GM21786 (cell line): ENCODE measurements at regions not wholly inside any gene's neighbourhood (a gene's known extent, or its start where the extent isn't known, plus 50 kb on each side); places are given as distances from the start of the nearest gene placed in this dataset.
"Not testable (repeated sequence)": the region's sequence is repeated elsewhere in the genome, so short reads cannot be mapped to it uniquely, and the experiment has no call there.

ENCODE experiments used
- ATAC-seq: cut with Tn5 transposase; IDR thresholded peaks from one replicate; pipeline ENCODE4 v1.9.1; 2021; ENCODE audit not compliant: unreplicated experiment

DNA sequence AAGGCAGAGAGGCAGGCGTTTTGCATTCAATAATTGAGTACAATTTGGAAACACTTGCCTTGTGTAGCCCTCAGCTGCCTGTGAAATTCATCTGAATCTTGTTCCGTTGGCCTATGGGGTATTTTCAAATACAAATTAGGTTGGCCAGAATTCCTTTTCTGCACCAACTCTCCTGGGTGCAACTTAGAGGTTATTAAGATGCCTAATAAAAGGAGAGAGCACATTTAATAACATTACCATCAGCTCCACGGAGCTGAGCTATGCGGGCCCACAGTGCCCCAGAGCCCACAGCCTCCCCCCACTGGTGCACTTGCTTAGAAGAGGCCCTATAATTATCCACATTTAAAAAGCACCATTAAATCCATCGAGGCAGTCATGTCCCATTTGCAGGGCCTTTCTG lies 367.6 kb upstream of the CLINT1 start:
- ATAC-seq: no peak

DNA sequence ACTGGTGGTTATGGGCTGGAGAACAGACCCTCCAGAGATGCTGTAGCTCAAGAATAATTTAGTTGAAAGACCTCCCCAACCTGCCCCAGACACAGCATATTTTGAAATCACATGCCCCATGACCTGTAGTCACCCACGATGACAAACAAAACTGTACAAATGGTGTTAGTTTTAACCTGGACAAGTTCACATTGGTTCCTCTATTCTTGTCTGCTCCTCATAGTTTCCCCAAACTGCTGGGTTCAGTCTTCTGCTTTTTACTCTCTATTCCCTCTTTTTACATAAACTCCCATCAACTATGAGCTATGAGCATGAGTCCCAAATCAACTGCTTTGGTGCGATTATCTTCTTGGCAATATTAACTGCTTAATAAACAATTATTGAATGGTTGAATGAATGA lies 365.3 kb upstream of the CLINT1 start:
- no peak for ATAC-seq

DNA sequence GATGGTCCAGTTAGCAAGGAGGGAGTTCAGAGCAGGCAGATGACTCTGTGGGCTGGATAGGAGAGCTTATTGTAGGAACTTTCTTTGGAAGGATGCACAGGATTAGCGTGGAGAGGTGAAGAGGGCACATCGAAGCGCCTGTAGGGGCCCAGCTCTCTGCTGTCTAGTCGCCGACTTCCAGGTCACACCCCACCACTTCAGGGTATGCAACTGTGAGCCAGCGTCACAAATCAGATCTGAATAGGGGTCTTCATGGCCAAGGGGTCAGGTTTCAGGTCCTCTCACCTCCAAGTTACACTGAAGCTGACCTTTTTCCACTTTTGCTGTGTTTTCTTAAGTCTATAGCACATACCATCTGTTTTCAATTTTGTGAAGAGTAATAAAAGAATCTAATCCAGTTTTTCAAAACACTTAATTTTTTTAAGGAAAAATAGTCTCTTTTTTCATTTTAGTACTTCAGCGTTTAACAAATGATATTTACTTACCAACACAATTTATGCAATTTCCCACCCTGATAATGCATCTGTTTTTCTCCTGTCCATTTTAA lies 364.2 kb upstream of the CLINT1 start:
- no peak for ATAC-seq

DNA sequence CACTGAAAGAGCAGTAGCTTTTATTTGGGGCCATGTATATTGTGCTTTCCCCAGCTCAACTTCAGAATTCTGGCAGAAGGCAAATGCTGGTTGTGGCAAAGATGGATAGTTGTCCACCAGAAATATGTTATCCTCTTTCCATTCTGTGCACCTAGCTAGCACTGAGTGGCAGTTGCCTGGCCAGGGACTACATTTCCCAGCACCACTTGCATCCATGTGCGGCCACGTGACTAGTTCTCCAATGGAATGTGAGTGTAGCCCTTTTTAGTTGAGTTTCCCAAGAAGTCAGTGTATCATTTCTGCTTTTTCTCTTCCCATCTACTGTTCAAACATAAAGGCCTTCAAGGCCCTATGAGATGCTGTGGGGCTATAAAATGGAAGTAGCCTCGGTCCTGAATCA lies 354.0 kb upstream of the CLINT1 start:
- ATAC-seq: no peak

DNA sequence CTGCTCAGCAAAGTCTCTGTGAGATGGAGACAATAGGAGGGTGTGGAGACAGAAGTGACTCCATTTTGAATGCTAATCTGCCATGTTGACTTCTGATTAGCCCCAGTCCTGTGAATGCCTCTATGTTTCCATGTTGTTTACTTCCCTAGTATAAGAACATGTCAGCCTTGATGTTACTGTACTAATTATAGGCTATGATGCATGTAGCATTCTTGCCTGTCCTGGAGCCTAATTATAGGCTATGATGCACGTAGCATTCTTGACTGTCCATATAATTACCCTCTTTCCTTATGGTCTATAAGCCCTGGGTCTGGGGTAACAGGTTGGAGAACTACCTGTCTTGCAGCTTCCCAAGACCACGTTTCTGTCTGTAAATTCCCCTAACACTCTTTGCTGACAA lies 353.3 kb upstream of the CLINT1 start:
- ATAC-seq: no peak

DNA sequence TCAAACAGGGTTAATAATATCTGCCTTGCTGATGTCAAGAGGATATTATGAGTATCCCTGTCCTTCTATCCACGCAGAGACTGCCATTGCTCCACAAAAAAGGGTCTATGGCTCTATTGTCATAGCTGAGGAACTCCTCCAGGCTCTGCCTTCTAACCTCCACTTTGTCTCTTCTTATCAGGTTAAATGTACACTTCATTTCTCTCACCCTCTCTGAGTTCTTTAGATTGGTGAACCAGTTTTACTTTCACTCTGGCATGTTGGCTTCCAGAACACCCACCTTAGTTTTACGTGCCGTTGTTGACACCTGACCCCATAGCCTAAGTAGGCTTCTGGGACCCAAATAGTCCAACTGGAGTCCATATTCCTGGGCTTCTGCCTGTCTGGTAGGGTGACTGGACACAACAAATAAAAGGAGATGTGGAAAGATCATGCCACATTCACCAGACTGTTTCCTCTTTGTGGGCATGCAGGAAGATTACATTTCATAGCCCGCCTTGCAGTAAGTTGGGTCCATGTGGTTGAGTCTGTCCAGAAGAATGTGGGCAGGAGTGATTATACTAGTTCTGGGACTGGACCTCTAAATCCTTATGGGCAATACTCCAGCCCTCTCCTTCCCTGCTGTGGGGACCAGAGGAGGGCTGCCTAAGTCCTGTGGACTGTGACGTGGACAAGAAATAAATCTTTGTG lies 350.4 kb upstream of the CLINT1 start:
- no peak for ATAC-seq

DNA sequence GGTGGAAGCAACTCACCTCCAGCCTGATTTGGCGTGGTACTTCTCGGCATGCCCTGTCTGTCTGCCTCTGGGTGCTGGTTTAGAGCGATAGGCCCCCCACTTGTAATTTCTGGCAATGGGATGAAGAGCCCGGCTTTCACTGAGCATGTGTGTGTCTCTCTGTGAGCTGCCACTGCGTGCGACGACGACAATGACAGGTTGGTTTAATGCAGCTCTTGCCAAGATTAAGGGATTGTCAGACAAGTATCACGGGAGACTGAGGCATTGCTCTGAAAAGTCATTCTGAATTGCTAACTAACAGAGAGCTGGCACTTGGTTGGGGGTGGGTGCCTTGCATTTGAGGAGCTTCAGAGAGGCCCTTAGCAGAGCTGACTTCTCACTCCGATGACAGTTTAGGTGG lies 348.8 kb upstream of the CLINT1 start:
- ATAC-seq: no peak

DNA sequence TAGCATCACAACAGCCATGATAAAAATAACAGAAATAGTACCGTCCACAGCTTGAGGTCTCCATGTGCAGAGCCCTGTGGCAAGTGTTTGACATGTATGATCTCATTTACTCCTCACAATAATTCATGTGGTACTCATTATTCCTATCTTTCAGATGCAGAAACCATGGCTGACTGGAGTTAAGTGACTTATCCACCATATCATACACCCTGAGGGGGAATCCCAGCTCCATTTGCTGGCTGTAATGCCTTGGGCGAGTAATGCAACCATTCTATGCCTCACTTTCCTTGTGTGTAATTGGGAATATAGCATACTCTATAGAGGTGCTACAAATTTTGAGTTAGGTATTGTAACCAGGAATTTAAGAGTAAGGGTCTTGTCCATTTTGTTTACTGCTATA lies 347.0 kb upstream of the CLINT1 start:
- no peak for ATAC-seq

DNA sequence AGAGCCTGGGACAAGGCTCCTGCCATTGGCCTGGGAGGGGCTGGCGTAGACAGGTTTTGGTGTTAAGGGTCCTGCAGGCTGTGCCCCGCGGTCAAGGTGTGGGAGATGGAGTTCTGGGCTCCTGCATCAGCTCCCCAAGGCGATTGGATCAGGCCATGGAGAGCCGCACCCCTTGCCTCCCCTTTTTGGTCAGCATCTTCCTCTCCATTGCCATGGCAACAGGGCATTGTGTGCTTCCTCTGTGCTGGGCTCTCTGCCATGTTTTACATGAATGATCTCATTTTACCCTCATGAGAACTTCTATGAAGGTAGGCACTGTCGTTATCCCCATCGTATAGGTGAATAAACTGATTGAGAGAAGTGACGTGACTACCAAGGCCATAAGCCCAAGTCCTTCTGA lies 344.3 kb upstream of the CLINT1 start:
- no peak for ATAC-seq

DNA sequence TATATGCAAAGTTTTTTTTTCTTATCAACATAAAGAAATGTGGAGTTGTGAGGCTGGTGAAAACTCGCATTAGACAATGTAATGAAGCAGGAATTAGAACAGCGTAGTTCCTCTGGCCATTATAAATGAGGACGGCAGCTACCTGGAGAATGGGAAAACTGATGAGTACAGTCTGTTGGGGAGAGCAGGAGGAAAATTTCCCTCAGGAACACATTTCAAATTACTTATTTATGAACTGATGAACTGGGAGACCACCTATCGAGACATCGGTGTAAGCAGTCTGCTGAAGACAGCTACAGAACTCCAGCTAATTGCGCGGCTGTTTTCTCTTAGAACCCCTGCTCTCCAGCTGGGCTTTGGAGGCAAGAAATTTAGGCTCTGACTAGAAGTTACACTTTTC lies 343.9 kb upstream of the CLINT1 start:
- ATAC-seq: no peak

DNA sequence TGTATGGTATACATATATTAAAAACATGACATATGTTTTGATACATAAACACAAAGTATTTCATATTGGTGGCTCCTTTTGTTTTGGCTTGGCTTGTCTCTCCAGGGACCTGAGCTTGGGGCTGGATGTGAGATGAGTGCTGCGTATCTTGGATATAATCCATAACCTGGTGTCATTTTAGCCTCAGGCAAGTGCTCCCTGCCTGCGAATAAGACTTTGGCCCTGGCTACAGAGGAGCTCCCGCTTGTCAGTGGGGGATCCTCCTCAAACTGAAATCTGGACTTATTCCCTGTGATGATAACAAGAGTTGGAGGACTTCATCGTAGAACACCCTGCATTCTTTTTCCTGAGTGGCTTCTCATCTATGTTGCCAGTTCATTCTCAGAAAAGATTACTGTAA lies 341.7 kb upstream of the CLINT1 start:
- no peak for ATAC-seq

DNA sequence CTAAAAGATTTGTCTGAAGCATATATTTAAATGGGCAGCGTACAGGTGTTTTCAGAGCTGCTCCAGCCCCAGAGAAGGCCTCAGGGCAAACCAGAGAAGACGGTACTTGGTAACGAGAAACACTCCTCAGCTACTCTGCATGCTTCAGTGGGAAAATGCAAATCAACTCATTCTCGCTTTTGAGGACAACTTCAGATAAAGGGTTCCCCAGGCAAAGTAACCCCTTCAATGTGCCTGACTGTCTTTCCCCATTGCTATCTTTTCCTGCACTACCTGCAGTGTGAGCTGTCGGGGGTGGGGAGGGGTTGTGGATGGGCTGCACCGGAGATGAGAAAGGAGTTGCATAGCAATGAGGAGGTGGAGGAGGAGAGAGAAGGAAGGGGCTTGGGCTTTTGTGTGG lies 339.7 kb upstream of the CLINT1 start:
- ATAC-seq: peak; percentile 95

DNA sequence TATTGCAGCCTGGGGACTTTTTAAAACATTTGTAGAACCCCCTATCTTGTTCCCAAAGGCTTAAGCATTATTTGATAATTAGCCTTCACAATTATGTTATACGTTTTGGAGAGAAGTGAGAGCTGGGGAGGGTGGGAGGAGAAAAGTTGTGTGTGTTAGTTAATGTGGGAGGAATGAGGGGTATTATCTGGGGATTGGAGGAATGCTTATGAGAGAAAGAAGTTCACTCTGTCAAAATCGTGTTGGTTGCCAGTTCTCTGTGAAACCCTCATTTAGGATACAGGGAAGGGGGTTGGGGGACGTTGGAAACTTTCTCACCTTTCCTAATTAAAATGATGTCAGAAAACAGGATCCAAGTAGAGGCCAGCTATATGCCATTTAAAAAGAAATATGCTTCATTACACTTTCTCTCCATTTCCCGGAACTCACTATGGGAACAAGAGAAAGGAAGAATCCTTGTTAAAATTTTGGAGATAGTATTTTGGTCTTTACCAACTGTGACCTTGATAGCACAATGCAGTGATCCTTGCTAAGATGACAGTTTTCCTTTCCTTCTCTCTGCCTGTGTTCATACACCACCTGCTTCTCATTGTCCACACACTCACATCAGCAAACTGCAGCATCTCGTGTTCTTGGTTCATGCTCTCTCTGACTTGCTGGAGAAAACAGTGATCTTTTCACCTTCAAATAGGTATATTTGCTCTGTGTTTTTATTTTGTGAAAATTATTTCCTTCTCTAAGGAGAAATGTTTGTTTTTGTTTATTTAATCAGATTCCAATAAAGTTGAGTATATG lies 336.7 kb upstream of the CLINT1 start:
- ATAC-seq: no peak

DNA sequence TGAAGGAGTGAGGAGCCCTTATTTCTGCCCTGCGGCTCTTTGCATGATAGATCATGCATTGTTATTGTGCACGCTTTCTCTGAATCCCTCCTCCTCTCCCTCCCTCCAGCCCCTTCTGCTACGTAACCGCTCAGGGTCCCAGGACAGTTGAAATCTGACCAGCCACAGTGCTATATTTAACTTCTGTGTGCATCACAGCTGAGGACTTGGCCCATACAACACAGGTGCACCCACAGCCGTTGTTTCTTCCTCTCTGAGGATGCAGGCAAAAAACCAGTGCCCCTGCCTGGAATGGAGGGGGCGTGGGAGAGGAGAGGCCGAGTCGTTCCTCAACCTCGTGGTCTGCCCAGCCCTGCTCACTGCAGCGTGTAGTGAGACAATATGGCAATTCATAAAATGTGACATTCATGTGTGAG lies 335.6 kb upstream of the CLINT1 start:
- no peak for ATAC-seq

DNA sequence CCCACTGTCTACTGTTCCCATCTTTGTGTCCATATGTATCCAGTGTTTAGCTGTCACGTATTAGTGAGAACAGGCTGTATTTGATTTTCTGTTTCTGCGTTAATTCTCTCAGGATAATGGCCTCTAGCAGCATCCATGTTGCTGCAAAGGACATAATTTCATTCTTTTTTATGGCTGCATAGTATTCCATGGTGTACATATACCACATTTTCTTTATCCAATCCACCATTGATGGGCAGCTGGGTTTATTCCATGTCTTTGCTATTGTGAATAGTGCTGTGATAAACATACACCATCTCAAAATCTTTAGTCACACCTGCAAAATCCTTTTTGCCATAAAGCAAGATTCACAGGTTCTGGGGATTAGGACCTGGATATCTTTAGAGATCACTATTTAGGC lies 334.4 kb upstream of the CLINT1 start:
- ATAC-seq: not testable (repeated sequence)

DNA sequence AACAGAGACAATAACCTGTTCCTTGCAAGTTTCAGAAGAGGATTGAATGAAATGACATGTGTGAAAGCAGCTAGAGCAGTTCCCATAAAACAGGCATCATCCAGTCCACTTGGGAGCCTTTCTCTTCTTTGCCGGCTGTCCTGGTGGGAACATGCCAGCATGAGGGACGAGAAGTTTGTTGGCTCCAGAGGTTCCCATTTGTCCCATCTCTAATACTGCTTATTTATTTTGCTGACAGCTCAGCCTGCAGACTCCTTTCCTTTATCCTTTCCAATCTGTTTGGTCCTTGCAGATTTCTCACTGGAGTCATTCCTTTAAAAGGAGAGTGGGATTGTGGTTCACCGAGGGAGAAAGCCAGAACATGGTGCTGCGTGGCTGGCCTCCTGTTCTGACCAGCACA lies 321.5 kb upstream of the CLINT1 start:
- ATAC-seq: no peak

DNA sequence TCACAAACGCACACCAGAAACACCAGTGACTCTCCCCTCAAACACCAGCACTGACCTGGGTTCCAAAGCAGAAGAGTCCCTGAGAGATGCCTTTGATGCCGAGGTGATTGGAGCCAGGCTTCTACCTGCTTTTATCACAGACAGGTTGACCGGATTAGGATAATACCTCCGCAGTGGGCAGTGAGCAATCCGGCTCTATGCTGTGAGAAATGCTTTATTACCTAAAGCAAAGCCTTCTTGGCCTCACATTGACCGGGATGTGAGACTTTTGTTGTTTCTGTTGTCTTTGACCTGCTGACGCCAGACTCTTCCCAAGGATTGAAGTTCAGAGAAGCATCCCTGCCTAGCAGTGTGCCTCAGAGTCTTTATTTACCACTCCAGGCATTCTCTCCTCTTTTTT lies 320.3 kb upstream of the CLINT1 start:
- ATAC-seq: no peak

DNA sequence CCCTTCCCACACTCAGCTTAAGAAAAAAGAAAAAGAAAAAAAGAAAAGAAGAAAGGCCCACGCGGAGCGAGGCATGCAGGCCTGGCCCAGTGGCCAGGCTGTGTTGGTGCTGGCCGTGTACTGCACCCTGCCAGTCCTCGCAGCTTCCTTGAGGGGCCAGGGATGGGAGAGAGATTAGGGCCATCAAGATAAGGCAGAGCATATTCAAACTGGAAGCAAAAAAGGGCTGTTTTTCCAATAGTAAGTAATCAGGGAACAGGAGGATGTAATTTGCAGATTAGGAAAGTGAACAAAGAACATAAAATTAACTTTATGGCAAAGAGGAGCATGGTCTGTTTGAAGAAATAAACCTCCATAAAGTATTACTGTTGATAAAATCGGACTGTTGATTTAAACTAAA lies 319.6 kb upstream of the CLINT1 start:
- ATAC-seq: no peak

DNA sequence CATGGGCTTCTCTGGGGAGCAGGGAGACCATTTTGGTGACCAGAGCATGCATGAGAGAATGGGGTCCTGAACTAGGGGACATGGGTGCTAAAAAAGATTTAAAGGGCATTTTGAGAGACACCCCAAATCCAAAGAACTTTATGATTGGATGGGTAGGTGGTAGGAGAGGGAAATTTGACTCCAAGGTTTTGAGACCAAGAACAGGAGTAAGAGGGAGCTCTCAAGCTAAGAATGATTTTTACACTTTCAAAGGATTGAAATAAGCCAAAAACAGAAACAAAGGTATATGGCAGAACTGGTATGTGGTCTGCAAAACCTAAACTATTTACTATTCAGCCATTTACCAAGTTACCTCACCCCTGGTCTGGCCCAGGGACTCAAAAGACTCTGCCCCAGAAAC lies 318.2 kb upstream of the CLINT1 start:
- no peak for ATAC-seq

DNA sequence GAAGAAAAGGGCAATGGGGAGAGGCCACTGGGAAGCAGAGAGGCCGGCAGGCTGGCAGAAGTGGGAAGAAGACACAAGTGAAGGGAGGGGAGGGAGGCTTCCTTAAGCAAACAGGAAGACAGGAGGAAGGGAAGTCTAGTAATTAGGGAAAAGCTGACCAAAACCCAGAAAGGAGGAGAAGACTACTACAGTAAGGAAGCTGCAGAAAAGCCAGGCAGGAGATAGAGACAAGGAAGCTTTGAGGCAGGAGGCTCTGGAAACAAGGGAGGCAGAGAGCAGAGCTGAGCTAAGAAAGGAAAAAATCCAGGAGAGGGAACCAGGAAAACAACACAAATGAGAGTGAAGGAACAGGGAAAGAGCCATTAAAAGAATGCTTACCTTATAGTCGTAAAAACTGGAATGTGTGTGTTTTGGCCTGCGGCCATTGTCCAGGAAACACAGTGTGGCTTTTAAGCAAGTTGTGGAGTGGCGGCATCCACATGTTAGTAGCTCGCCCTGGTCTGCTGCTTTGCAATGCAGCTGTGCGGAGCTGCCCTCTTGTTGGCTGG lies 317.1 kb upstream of the CLINT1 start:
- no peak for ATAC-seq

DNA sequence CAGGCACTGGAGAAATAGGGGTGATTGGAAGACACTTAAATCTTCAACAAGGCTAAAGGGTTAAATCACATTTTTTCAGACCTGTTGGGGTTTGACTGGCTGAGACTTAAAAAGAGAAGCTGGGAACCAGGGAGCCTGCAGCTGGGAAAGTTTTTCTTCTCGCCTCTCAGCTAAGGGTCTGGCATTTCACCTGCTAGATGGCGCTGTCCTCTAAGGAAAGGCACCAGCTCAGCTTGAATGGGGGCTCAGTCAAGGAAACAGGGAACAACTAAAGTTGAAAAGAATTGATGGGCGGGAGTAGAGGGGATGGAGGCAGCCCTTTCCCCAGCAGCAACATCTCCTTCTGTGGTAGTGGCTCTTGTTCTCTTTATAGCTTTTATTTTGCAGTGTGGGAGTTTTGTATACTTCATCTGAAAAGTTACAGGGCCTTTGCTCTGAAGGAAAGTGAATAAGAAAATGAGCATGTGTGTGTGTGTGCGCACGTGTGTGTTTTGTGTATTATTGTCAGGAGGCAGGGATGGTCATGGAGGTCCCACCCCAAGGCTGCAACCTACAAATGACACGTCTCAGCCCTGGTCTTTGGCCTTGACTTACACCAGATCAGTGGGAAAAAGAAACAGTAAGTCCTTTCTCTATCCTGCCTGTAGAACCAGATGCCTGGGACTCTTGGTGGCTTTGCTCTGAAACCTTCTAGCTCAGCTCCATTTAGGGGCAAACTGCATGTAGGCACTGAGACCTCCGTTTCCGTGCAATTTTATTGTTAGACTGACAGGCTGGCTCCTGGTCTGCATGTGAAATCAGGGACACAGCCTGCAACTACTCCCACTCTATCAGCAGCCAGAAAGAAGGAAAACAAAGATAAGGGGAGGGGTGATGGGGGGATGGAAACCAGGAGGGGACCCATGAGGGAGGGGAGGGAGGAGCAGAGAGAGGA lies 316.2 kb upstream of the CLINT1 start:
- ATAC-seq: peak; percentile 71
